B cell (primary cell): ENCODE measurements at regions not wholly inside any gene's neighbourhood (a gene's known extent, or its start where the extent isn't known, plus 50 kb on each side); places are given as distances from the start of the nearest gene placed in this dataset.

Source experiments
- ATAC-seq: fragments of 200-7000 bp; cut with Tn5 transposase; one replicate; pipeline ENCODE4 v1.10.0; 2021; ENCODE audit warnings: low read depth, mild to moderate bottlenecking, moderate number of reproducible peaks, moderate library complexity
- CTCF ChIA-PET: fragments of 350-600 bp; sonication (Branson Sonifier 250); formaldehyde crosslinking; loops from one replicate; lab custom pipeline; 2021; ENCODE audit warnings: antibody characterized with exemption, inconsistent platforms; lab: Charles Lee
- POLR2A ChIA-PET: fragments of 350-600 bp; sonication (Branson Sonifier 250); formaldehyde crosslinking; loops from one replicate; lab custom pipeline; 2021; ENCODE audit warnings: antibody characterized with exemption; lab: Charles Lee
- DNase-seq: peaks from one replicate; pipeline ENCODE4 v3.0.0; 2013
- H2AFZ ChIP-seq: 2 replicates; pipeline ENCODE4 v1.6.1; 2012; ENCODE audit warnings: mild to moderate bottlenecking, low read depth, low read length; ENCODE audit not compliant: insufficient read depth, poor library complexity, severe bottlenecking
- H3K27ac ChIP-seq, 2 donors: 1 replicate in 1 of 2; 2 replicates in 1 of 2; pipeline ENCODE4 v1.5.1; 2012 to 2013; ENCODE audit warnings: low read length in 2 of 2, mild to moderate bottlenecking in 2 of 2, moderate library complexity in 1 of 2
- H3K27me3 ChIP-seq, 4 experiments: fragments of 200-600 bp in 1 of 4; sonication (generic) in 1 of 4; replicated peaks in 1 of 4; 1 replicate in 2 of 4; 2 replicates in 2 of 4; pipeline versions ENCODE4 v1.6.1 to v1.7.0; 2013 to 2016; ENCODE audit warnings: low read length in 3 of 4, mild to moderate bottlenecking in 2 of 4, mixed read lengths in 1 of 4, moderate library complexity in 1 of 4; ENCODE audit not compliant: insufficient read depth in 4 of 4, control insufficient read depth in 3 of 4; ENCODE audit errors: control extremely low read depth in 1 of 4
- H3K36me3 ChIP-seq, 2 experiments: replicated peaks in 1 of 2; 1 replicate in 1 of 2; 2 replicates in 1 of 2; pipeline versions ENCODE4 v1.6.1 to v1.7.1; 2013; ENCODE audit warnings: low read length in 1 of 2; ENCODE audit not compliant: insufficient read depth in 2 of 2, control insufficient read depth in 1 of 2; ENCODE audit errors: control extremely low read depth in 1 of 2, extremely low read depth in 1 of 2
- H3K4me1 ChIP-seq, 2 donors: fragments of 200-600 bp in 1 of 2; sonication (generic) in 1 of 2; 1 replicate in 1 of 2; 2 replicates in 1 of 2; pipeline versions ENCODE4 v1.5.1 to v1.6.1; 2013 to 2017; ENCODE audit warnings: low read length in 2 of 2; ENCODE audit not compliant: control insufficient read depth in 2 of 2, insufficient read depth in 2 of 2
- H3K4me2 ChIP-seq: replicated peaks from 2 replicates; pipeline ENCODE3; 2012; ENCODE audit warnings: mild to moderate bottlenecking, low read depth, low read length; ENCODE audit not compliant: poor library complexity, severe bottlenecking
- H3K4me3 ChIP-seq, 5 experiments: fragments of 200-600 bp in 1 of 5; sonication (generic) in 1 of 5; 1 replicate in 3 of 5; 2 replicates in 2 of 5; pipeline versions ENCODE4 v1.5.1 to v1.7.0; 2011 to 2016; ENCODE audit warnings: low read length in 4 of 5, mild to moderate bottlenecking in 4 of 5, low read depth in 2 of 5, control low read depth in 1 of 5, moderate library complexity in 1 of 5; ENCODE audit not compliant: insufficient read depth in 1 of 5; ENCODE audit errors: control extremely low read depth in 1 of 5, extremely low read depth in 1 of 5
- H3K79me2 ChIP-seq: fragments of 200-600 bp; sonication (generic); one replicate; pipeline ENCODE4 v1.6.0; 2016; ENCODE audit warnings: low read length; ENCODE audit not compliant: control insufficient read depth, insufficient read depth
- H3K9ac ChIP-seq: fragments of 200-600 bp; sonication (generic); 2 replicates; pipeline ENCODE4 v1.6.1; 2017; ENCODE audit warnings: mild to moderate bottlenecking, low read length, moderate library complexity
- H3K9me3 ChIP-seq, 3 donors: one replicate each; pipeline versions ENCODE4 v1.6.1 to v1.7.1; 2013; ENCODE audit warnings: low read length in 2 of 3; ENCODE audit not compliant: control insufficient read depth in 2 of 3, insufficient read depth in 1 of 3; ENCODE audit errors: control extremely low read depth in 1 of 3
- H4K20me1 ChIP-seq: 2 replicates; pipeline ENCODE4 v1.6.0; 2012; ENCODE audit warnings: mild to moderate bottlenecking, low read length; ENCODE audit not compliant: insufficient read depth, control insufficient read depth, poor library complexity, severe bottlenecking
- H3K27ac Mint-ChIP-seq: one replicate; pipeline ENCODE4 v1.8.0; 2021; ENCODE audit warnings: mixed read lengths
- H3K27me3 Mint-ChIP-seq: one replicate; pipeline ENCODE4 v1.8.0; 2021; ENCODE audit warnings: mixed read lengths
- H3K4me1 Mint-ChIP-seq: one replicate; pipeline ENCODE4 v1.8.0; 2021; ENCODE audit warnings: mixed read lengths
- H3K4me3 Mint-ChIP-seq: one replicate; pipeline ENCODE4 v1.8.0; 2021; ENCODE audit warnings: mixed read lengths
- H3K9me3 Mint-ChIP-seq: one replicate; pipeline ENCODE4 v1.8.0; 2022; ENCODE audit warnings: mixed read lengths; ENCODE audit not compliant: insufficient read depth
- CTCF ChIP-seq: fragments of 200-600 bp; IDR thresholded peaks from one replicate; pipeline ENCODE4 v1.8.0; 2022; ENCODE audit warnings: antibody characterized with exemption, mild to moderate bottlenecking
- EZH2 ChIP-seq: IDR thresholded peaks from 2 replicates; pipeline ENCODE4 v1.6.1; 2012; ENCODE audit warnings: borderline replicate concordance, low read depth, mild to moderate bottlenecking, moderate library complexity, low read length; ENCODE audit not compliant: insufficient read depth, poor library complexity, severe bottlenecking
- WGBS: methylation state at CpG from one replicate; pipeline ENCODE4 v1.1.5; 2013; ENCODE audit warnings: missing lambda C conversion rate; ENCODE audit not compliant: insufficient coverage; 5-methylcytosine and 5-hydroxymethylcytosine counted together
- intact Hi-C: fragments of 100-400 bp; cut with micrococcal nuclease; formaldehyde crosslinking; loops from one replicate; pipeline ENCODE4 v1.10.0; 2022

DNA sequence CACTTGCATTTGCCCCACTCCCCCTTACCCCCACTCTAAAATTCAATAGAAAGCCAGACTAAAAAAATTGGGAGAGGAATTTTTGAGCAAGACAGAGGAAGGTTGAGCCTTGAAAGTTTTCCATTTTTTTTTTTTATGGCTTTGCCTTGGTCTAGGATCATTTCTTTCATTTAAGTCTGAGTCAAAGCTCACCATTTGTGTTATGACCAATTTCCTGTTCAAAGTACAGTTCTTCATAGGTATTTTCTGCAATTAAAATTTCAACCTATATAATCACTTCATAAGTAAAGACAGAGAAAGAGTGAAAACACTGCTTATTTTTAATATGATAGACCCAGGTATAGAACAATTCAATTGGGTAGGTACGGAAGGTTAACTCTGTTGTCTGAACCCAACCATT lies 436.6 kb upstream of the ADGRL2 start:
- H3K9ac ChIP-seq: no peak overlapping the region
- CTCF ChIA-PET: no interaction called here
- intact Hi-C loops: no loop called here
- no peaks in the 10 kb centered on the region for H3K27me3 ChIP-seq
- H3K27me3 Mint-ChIP-seq: no peaks in the 10 kb centered on the region
- no peak overlapping the region for H2AFZ ChIP-seq
- no peaks in the 10 kb centered on the region for H3K79me2 ChIP-seq
- ATAC-seq (no peak), DNase-seq (no peak)
- H3K4me1 ChIP-seq: no peaks in the 10 kb centered on the region
- no peaks in the 10 kb centered on the region for H3K9me3 Mint-ChIP-seq
- H3K9me3 ChIP-seq: no peaks in the 10 kb centered on the region
- WGBS: no CpG with 5 or more reads among the region's 1 CpG
- no peak overlapping the region for H3K27ac ChIP-seq
- no peaks in the 10 kb centered on the region for H4K20me1 ChIP-seq
- no peaks in the 10 kb centered on the region for H3K36me3 ChIP-seq
- no peak overlapping the region for H3K4me3 ChIP-seq
- H3K4me1 Mint-ChIP-seq: no peaks in the 10 kb centered on the region
- POLR2A ChIA-PET: no interaction called here
- TF ChIP-seq CTCF: no peak
- TF ChIP-seq EZH2: no peak
- H3K4me2 ChIP-seq: no peak overlapping the region
- H3K27ac Mint-ChIP-seq: no peak overlapping the region
- no peak overlapping the region for H3K4me3 Mint-ChIP-seq

GRCh38 chr1:81358151-81358550 lies 442.6 kb upstream of the ADGRL2 start:
- 88% methylated on average over 1 of the region's 1 CpG for WGBS
- Histone ChIP-seq H3K27ac (no peak overlapping the region), H3K4me3 (no peak overlapping the region), H3K79me2 (no peaks in the 10 kb centered on the region), H3K4me2 (no peak overlapping the region), H2AFZ (no peak overlapping the region), H3K9ac (no peak overlapping the region), H3K9me3 (no peaks in the 10 kb centered on the region), H3K4me1 (no peaks in the 10 kb centered on the region), H3K36me3 (no peaks in the 10 kb centered on the region), H4K20me1 (no peaks in the 10 kb centered on the region), H3K27me3 (no peaks in the 10 kb centered on the region)
- CTCF ChIA-PET: no interaction called here
- Mint-ChIP-seq H3K27me3 (no peaks in the 10 kb centered on the region), H3K9me3 (no peaks in the 10 kb centered on the region), H3K4me3 (no peak overlapping the region), H3K27ac (no peak overlapping the region), H3K4me1 (no peaks in the 10 kb centered on the region)
- ATAC-seq (no peak), DNase-seq (no peak)
- no peak for TF ChIP-seq EZH2
- TF ChIP-seq CTCF: no peak
- intact Hi-C loops: no loop called here
- POLR2A ChIA-PET: no interaction called here
